B cell (primary cell): ENCODE measurements at regions not wholly inside any gene's neighbourhood (a gene's known extent, or its start where the extent isn't known, plus 50 kb on each side); places are given as distances from the start of the nearest gene placed in this dataset.
"Not testable (repeated sequence)": the region's sequence is repeated elsewhere in the genome, so short reads cannot be mapped to it uniquely, and the experiment has no call there.

Source experiments
- ATAC-seq: fragments of 200-7000 bp; cut with Tn5 transposase; one replicate; pipeline ENCODE4 v1.10.0; 2021; ENCODE audit warnings: low read depth, mild to moderate bottlenecking, moderate number of reproducible peaks, moderate library complexity
- CTCF ChIA-PET: fragments of 350-600 bp; sonication (Branson Sonifier 250); formaldehyde crosslinking; loops from one replicate; lab custom pipeline; 2021; ENCODE audit warnings: antibody characterized with exemption, inconsistent platforms; lab: Charles Lee
- POLR2A ChIA-PET: fragments of 350-600 bp; sonication (Branson Sonifier 250); formaldehyde crosslinking; loops from one replicate; lab custom pipeline; 2021; ENCODE audit warnings: antibody characterized with exemption; lab: Charles Lee
- DNase-seq: peaks from one replicate; pipeline ENCODE4 v3.0.0; 2013
- H2AFZ ChIP-seq: 2 replicates; pipeline ENCODE4 v1.6.1; 2012; ENCODE audit warnings: mild to moderate bottlenecking, low read depth, low read length; ENCODE audit not compliant: insufficient read depth, poor library complexity, severe bottlenecking
- H3K27ac ChIP-seq, 2 donors: 1 replicate in 1 of 2; 2 replicates in 1 of 2; pipeline ENCODE4 v1.5.1; 2012 to 2013; ENCODE audit warnings: low read length in 2 of 2, mild to moderate bottlenecking in 2 of 2, moderate library complexity in 1 of 2
- H3K27me3 ChIP-seq, 4 experiments: fragments of 200-600 bp in 1 of 4; sonication (generic) in 1 of 4; replicated peaks in 1 of 4; 1 replicate in 2 of 4; 2 replicates in 2 of 4; pipeline versions ENCODE4 v1.6.1 to v1.7.0; 2013 to 2016; ENCODE audit warnings: low read length in 3 of 4, mild to moderate bottlenecking in 2 of 4, mixed read lengths in 1 of 4, moderate library complexity in 1 of 4; ENCODE audit not compliant: insufficient read depth in 4 of 4, control insufficient read depth in 3 of 4; ENCODE audit errors: control extremely low read depth in 1 of 4
- H3K36me3 ChIP-seq, 2 experiments: replicated peaks in 1 of 2; 1 replicate in 1 of 2; 2 replicates in 1 of 2; pipeline versions ENCODE4 v1.6.1 to v1.7.1; 2013; ENCODE audit warnings: low read length in 1 of 2; ENCODE audit not compliant: insufficient read depth in 2 of 2, control insufficient read depth in 1 of 2; ENCODE audit errors: control extremely low read depth in 1 of 2, extremely low read depth in 1 of 2
- H3K4me1 ChIP-seq, 2 donors: fragments of 200-600 bp in 1 of 2; sonication (generic) in 1 of 2; 1 replicate in 1 of 2; 2 replicates in 1 of 2; pipeline versions ENCODE4 v1.5.1 to v1.6.1; 2013 to 2017; ENCODE audit warnings: low read length in 2 of 2; ENCODE audit not compliant: control insufficient read depth in 2 of 2, insufficient read depth in 2 of 2
- H3K4me2 ChIP-seq: replicated peaks from 2 replicates; pipeline ENCODE3; 2012; ENCODE audit warnings: mild to moderate bottlenecking, low read depth, low read length; ENCODE audit not compliant: poor library complexity, severe bottlenecking
- H3K4me3 ChIP-seq, 5 experiments: fragments of 200-600 bp in 1 of 5; sonication (generic) in 1 of 5; 1 replicate in 3 of 5; 2 replicates in 2 of 5; pipeline versions ENCODE4 v1.5.1 to v1.7.0; 2011 to 2016; ENCODE audit warnings: low read length in 4 of 5, mild to moderate bottlenecking in 4 of 5, low read depth in 2 of 5, control low read depth in 1 of 5, moderate library complexity in 1 of 5; ENCODE audit not compliant: insufficient read depth in 1 of 5; ENCODE audit errors: control extremely low read depth in 1 of 5, extremely low read depth in 1 of 5
- H3K79me2 ChIP-seq: fragments of 200-600 bp; sonication (generic); one replicate; pipeline ENCODE4 v1.6.0; 2016; ENCODE audit warnings: low read length; ENCODE audit not compliant: control insufficient read depth, insufficient read depth
- H3K9ac ChIP-seq: fragments of 200-600 bp; sonication (generic); 2 replicates; pipeline ENCODE4 v1.6.1; 2017; ENCODE audit warnings: mild to moderate bottlenecking, low read length, moderate library complexity
- H3K9me3 ChIP-seq, 3 donors: one replicate each; pipeline versions ENCODE4 v1.6.1 to v1.7.1; 2013; ENCODE audit warnings: low read length in 2 of 3; ENCODE audit not compliant: control insufficient read depth in 2 of 3, insufficient read depth in 1 of 3; ENCODE audit errors: control extremely low read depth in 1 of 3
- H4K20me1 ChIP-seq: 2 replicates; pipeline ENCODE4 v1.6.0; 2012; ENCODE audit warnings: mild to moderate bottlenecking, low read length; ENCODE audit not compliant: insufficient read depth, control insufficient read depth, poor library complexity, severe bottlenecking
- H3K27ac Mint-ChIP-seq: one replicate; pipeline ENCODE4 v1.8.0; 2021; ENCODE audit warnings: mixed read lengths
- H3K27me3 Mint-ChIP-seq: one replicate; pipeline ENCODE4 v1.8.0; 2021; ENCODE audit warnings: mixed read lengths
- H3K4me1 Mint-ChIP-seq: one replicate; pipeline ENCODE4 v1.8.0; 2021; ENCODE audit warnings: mixed read lengths
- H3K4me3 Mint-ChIP-seq: one replicate; pipeline ENCODE4 v1.8.0; 2021; ENCODE audit warnings: mixed read lengths
- H3K9me3 Mint-ChIP-seq: one replicate; pipeline ENCODE4 v1.8.0; 2022; ENCODE audit warnings: mixed read lengths; ENCODE audit not compliant: insufficient read depth
- EZH2 ChIP-seq: IDR thresholded peaks from 2 replicates; pipeline ENCODE4 v1.6.1; 2012; ENCODE audit warnings: borderline replicate concordance, low read depth, mild to moderate bottlenecking, moderate library complexity, low read length; ENCODE audit not compliant: insufficient read depth, poor library complexity, severe bottlenecking
- WGBS: methylation state at CpG from one replicate; pipeline ENCODE4 v1.1.5; 2013; ENCODE audit warnings: missing lambda C conversion rate; ENCODE audit not compliant: insufficient coverage; 5-methylcytosine and 5-hydroxymethylcytosine counted together
- intact Hi-C: fragments of 100-400 bp; cut with micrococcal nuclease; formaldehyde crosslinking; loops from one replicate; pipeline ENCODE4 v1.10.0; 2022

DNA sequence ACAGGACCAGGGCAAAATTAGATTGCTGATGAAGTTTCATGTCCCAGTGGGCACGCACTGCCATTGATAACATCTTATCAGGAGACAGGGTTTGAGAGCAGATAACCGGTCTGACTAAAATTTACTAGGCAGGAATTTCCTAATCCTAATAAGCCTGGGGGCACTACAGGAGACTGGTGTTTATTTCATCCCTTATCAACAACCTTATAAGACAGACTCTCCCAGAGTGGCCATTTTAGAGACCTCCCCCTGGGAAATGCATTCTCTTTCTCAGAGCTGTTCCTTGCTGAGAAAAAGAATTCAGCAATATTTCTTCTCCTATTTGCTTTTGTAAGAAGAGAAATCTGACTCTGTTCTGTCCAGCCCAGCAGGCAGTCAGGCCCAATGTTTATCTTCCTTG is 423.4 kb upstream of the IMPG1 start:
- TF ChIP-seq EZH2, result no peak
- no peaks in the 10 kb centered on the region for H3K27me3 Mint-ChIP-seq
- ChIA-PET POLR2A (no interaction called here), CTCF (no interaction called here)
- H3K4me1 Mint-ChIP-seq, result no peaks in the 10 kb centered on the region
- H3K4me3 ChIP-seq, result no peak overlapping the region
- no peak overlapping the region for H3K4me3 Mint-ChIP-seq
- H3K79me2 ChIP-seq, result no peaks in the 10 kb centered on the region
- DNase-seq (no peak), ATAC-seq (no peak)
- no peak overlapping the region for H3K27ac Mint-ChIP-seq
- no peaks in the 10 kb centered on the region for H4K20me1 ChIP-seq
- no peaks in the 10 kb centered on the region for H3K36me3 ChIP-seq
- H3K27ac ChIP-seq, result no peak overlapping the region
- peaks cover 0 to 13% (median 9%) of the 10 kb centered on the region in 3 donors for H3K9me3 ChIP-seq
- H3K27me3 ChIP-seq, result no peaks in the 10 kb centered on the region
- 92% methylated on average over 2 of the region's 2 CpGs for WGBS
- H3K9me3 Mint-ChIP-seq, result peaks cover 24% of the 10 kb centered on the region
- H3K9ac ChIP-seq, result no peak overlapping the region
- no peak overlapping the region for H3K4me2 ChIP-seq
- intact Hi-C loops, result no loop called here
- no peaks in the 10 kb centered on the region for H3K4me1 ChIP-seq
- H2AFZ ChIP-seq, result no peak overlapping the region

DNA sequence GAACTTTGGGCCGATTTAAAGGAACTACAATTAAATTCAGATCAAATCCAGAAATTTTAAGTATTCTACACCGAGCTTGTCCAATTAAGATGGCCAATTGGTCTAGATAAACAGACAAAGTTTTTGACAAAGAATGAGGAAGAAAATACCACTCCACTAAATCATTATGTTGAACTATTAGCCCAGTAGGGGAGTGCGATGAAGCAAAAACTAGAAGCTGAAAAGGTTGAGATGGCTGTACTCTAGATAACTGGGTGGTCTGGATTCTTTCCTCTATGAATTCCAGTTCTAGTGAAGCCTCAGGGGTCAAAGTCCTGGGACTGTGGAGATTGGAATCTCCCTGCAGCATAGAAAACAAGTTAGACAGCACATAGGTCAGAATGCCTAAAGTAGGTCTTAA is 418.9 kb upstream of the IMPG1 start:
- H3K27me3 ChIP-seq, H2AFZ ChIP-seq, H3K27me3 Mint-ChIP-seq, H4K20me1 ChIP-seq, H3K27ac ChIP-seq, H3K4me2 ChIP-seq, H3K36me3 ChIP-seq, H3K4me3 Mint-ChIP-seq, CTCF ChIA-PET, H3K4me3 ChIP-seq, POLR2A ChIA-PET, H3K4me1 ChIP-seq, H3K27ac Mint-ChIP-seq, H3K79me2 ChIP-seq, H3K9ac ChIP-seq, DNase-seq, H3K4me1 Mint-ChIP-seq, intact Hi-C loops, ATAC-seq: not testable (repeated sequence)
- H3K9me3 Mint-ChIP-seq, result peaks cover 21% of the 10 kb centered on the region
- WGBS, result no CpG with 5 or more reads among the region's 3 CpGs
- H3K9me3 ChIP-seq, result peaks cover 0 to 13% (median 9%) of the 10 kb centered on the region in 3 donors
